Testis (tissue), 2 donors: ENCODE measurements at regions not wholly inside any gene's neighbourhood (a gene's known extent, or its start where the extent isn't known, plus 50 kb on each side); places are given as distances from the start of the nearest gene placed in this dataset.

Experiments used
- DNase-seq: peaks from one replicate; pipeline ENCODE4 v3.0.0-alpha.2; 2019
- H3K27ac ChIP-seq, 2 donors: fragments of 200-600 bp; sonication (generic); one replicate each; pipeline ENCODE4 v1.5.1; 2019
- H3K27me3 ChIP-seq: fragments of 200-600 bp; sonication (generic); one replicate; pipeline ENCODE4 v1.5.1; 2019
- H3K36me3 ChIP-seq: fragments of 200-600 bp; sonication (generic); one replicate; pipeline ENCODE4 v1.5.1; 2017; ENCODE audit warnings: low read depth; ENCODE audit errors: missing control alignments
- H3K4me1 ChIP-seq: fragments of 200-600 bp; sonication (generic); one replicate; pipeline ENCODE4 v1.5.1; 2019
- H3K4me3 ChIP-seq, 2 donors: fragments of 200-600 bp; sonication (generic); one replicate each; pipeline ENCODE4 v1.5.1; 2017 to 2019
- H3K9me3 ChIP-seq: fragments of 200-600 bp; sonication (generic); one replicate; pipeline ENCODE4 v1.5.1; 2017
- CTCF ChIP-seq, 3 experiments: fragments of 450-650 bp in 2 of 3; fragments of 200-600 bp in 1 of 3; sonication (generic) in 1 of 3; IDR thresholded peaks; one replicate each; pipeline ENCODE4 v1.5.1; 2016 to 2019; ENCODE audit warnings: antibody characterized with exemption in 3 of 3, mild to moderate bottlenecking in 2 of 3, moderate library complexity in 1 of 3
- POLR2A ChIP-seq: fragments of 450-650 bp; IDR thresholded peaks from one replicate; pipeline ENCODE4 v1.6.1; 2017; ENCODE audit warnings: antibody characterized with exemption, mild to moderate bottlenecking, moderate library complexity
- WGBS, 2 donors: methylation state at CpG; one replicate each; pipeline ENCODE4 v1.1.5; 2018; 5-methylcytosine and 5-hydroxymethylcytosine counted together
- intact Hi-C: fragments of 100-400 bp; cut with DNase I; formaldehyde crosslinking; loops from one replicate; pipeline ENCODE4 v1.15.1; 2023; ENCODE audit warnings: low total_unique reads

DNA sequence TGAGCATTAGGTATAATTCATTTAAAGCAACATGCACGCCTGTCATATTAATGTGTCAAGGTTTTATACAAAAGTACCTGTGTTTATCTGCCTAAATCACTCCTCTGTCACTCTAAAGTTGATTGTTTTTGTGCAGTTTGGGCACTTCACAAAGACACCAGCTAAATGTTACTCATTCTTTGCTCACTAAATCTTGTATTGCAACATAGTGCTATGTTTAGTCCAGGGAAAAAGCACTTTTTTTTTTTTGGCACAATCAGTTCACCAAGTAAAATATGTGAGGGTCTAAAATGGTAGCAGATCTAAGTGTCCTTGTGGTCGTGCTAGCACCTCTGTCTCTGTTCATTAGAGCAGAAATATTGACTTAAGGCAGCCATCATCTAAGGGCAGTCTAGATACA lies 2526.7 kb upstream of the PCDH20 start:
- DNase-seq = no peak
- intact Hi-C loops = no loop called here
- no peak for TF ChIP-seq CTCF (IDR thresholded peaks at IDR 0.05)
- no peak for TF ChIP-seq POLR2A
- H3K4me3 ChIP-seq = no peak overlapping the region
- H3K27me3 ChIP-seq = no peaks in the 10 kb centered on the region
- 57 to 62% methylated on average over 2 of the region's 2 CpGs for WGBS, 2 donors
- H3K27ac ChIP-seq = no peak overlapping the region
- no peaks in the 10 kb centered on the region for H3K9me3 ChIP-seq
- H3K36me3 ChIP-seq = no peaks in the 10 kb centered on the region
- no peaks in the 10 kb centered on the region for H3K4me1 ChIP-seq

DNA sequence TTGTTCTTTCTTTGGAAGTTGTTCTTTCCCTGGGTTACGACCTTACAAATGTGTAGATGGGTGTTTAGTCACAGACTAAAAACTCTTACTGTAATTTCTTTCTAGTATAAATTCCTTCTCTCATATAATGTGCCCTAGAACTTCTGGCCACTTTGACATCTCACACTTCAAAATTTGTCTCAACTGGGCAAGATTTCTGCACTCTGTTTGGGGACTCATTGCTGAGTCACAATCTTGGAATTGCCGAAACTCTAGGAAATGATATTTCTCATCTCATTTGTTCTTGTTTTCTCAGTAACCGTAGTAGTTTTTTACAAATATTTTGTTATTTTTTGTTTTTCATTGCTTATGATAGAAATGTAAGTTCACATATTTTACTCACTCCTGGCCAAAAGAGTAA lies 2523.2 kb upstream of the PCDH20 start:
- 94 to 96% methylated on average over 3 of the region's 3 CpGs for WGBS, 2 donors
- intact Hi-C loops = no loop called here
- DNase-seq = no peak

DNA sequence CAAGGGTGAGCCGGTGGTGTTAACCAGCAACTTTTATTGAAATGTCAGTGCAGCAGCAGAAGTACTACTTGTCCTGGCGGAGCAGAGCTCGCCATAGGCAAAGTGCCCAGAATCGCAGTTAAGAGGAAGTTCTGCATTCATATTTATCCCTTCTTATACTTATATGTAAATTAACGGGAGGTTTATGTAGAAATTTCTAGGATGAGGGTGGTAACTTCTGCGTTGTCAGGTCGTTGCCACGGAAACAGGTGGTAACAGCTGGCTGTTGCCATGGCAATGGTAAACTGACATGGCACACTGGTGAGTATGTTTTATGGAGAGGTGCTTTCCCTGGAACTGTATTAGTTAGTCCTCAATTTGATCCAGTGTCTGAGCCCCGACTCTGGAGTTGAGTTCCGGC lies 2494.9 kb upstream of the PCDH20 start:
- no peak for TF ChIP-seq POLR2A
- no peak for TF ChIP-seq CTCF (IDR thresholded peaks at IDR 0.05)
- Histone ChIP-seq H3K4me1 (no peaks in the 10 kb centered on the region), H3K27ac (no peak overlapping the region), H3K27me3 (no peaks in the 10 kb centered on the region), H3K36me3 (no peaks in the 10 kb centered on the region), H3K9me3 (no peaks in the 10 kb centered on the region), H3K4me3 (no peak overlapping the region)
- DNase-seq = peak; percentile 25
- intact Hi-C loops = no loop called here
- WGBS, 2 donors = 32 to 43% methylated on average over 10 of the region's 10 CpGs

More for the DNA sequence above, 2523.2 kb upstream of the PCDH20 start:
- no peaks in the 10 kb centered on the region for H3K27me3 ChIP-seq
- H3K4me1 ChIP-seq = no peaks in the 10 kb centered on the region
- H3K36me3 ChIP-seq = no peaks in the 10 kb centered on the region
- H3K27ac ChIP-seq = no peak overlapping the region
- no peak for TF ChIP-seq CTCF (IDR thresholded peaks at IDR 0.05)
- TF ChIP-seq POLR2A = no peak
- no peak overlapping the region for H3K4me3 ChIP-seq
- H3K9me3 ChIP-seq = no peaks in the 10 kb centered on the region

GRCh38 chr13:63909726-63910375 lies 2494.2 kb upstream of the PCDH20 start:
- H3K9me3 ChIP-seq = no peaks in the 10 kb centered on the region
- no peaks in the 10 kb centered on the region for H3K27me3 ChIP-seq
- DNase-seq = no peak
- no peak overlapping the region for H3K4me3 ChIP-seq
- intact Hi-C loops = no loop called here
- H3K27ac ChIP-seq = no peak overlapping the region
- H3K36me3 ChIP-seq = no peaks in the 10 kb centered on the region
- 40 to 48% methylated on average over 6 of the region's 6 CpGs for WGBS, 2 donors
- TF ChIP-seq CTCF (IDR thresholded peaks at IDR 0.05) = no peak
- no peak for TF ChIP-seq POLR2A
- H3K4me1 ChIP-seq = no peaks in the 10 kb centered on the region

DNA sequence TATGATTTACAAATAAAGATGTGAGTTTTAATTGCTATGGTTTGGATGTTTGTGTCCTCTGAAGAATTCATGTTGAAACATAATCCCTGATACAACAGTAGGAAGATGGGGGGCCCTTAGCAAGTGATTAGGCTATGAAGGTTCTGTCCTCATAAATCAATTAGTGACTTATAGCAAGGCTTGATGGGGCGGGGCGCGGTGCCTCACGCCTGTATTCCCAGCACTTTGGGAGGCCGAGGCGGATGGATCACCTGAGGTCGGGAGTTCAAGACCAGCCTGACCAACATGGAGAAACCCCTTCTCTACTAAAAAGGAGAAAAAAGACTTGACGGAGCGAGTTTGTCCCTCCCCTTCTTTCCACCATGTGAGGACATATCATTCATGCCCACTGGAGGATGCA lies 2486.5 kb upstream of the PCDH20 start:
- intact Hi-C loops = no loop called here
- no peak for TF ChIP-seq POLR2A
- TF ChIP-seq CTCF (IDR thresholded peaks at IDR 0.05) = no peak
- no peak overlapping the region for H3K27ac ChIP-seq
- H3K27me3 ChIP-seq = no peaks in the 10 kb centered on the region
- no peak overlapping the region for H3K4me3 ChIP-seq
- WGBS, 2 donors = 90 to 94% methylated on average over 9 of the region's 9 CpGs
- DNase-seq = no peak
- H3K4me1 ChIP-seq = no peaks in the 10 kb centered on the region
- no peaks in the 10 kb centered on the region for H3K36me3 ChIP-seq
- no peaks in the 10 kb centered on the region for H3K9me3 ChIP-seq
